Smooth muscle cell (in vitro differentiated cells): ENCODE measurements at regions not wholly inside any gene's neighbourhood (a gene's known extent, or its start where the extent isn't known, plus 50 kb on each side); places are given as distances from the start of the nearest gene placed in this dataset.

Source experiments
- DNase-seq: peaks from one replicate; lab custom pipeline; 2025; ENCODE audit not compliant: unreplicated experiment; lab: John Stamatoyannopoulos, UW
- H2AFZ ChIP-seq: fragments of 200-600 bp; sonication (generic); 2 replicates; pipeline ENCODE4 v1.6.0; 2016; ENCODE audit warnings: antibody characterized with exemption, low read depth, mild to moderate bottlenecking
- H3F3A ChIP-seq: fragments of 200-600 bp; sonication (generic); 2 replicates; pipeline ENCODE4 v1.6.0; 2017; ENCODE audit warnings: antibody characterized with exemption, low read depth
- H3K27ac ChIP-seq: fragments of 200-600 bp; sonication (generic); 2 replicates; pipeline ENCODE4 v1.5.1; 2016; ENCODE audit warnings: low read depth, mild to moderate bottlenecking
- H3K27me3 ChIP-seq: fragments of 200-600 bp; sonication (generic); 2 replicates; pipeline ENCODE4 v1.6.1; 2016; ENCODE audit warnings: low read depth, mild to moderate bottlenecking
- H3K36me3 ChIP-seq: fragments of 200-600 bp; sonication (generic); 2 replicates; pipeline ENCODE4 v1.5.1; 2016; ENCODE audit warnings: low read depth
- H3K4me1 ChIP-seq: fragments of 200-600 bp; sonication (generic); 2 replicates; pipeline ENCODE4 v1.5.1; 2016; ENCODE audit warnings: low read depth
- H3K4me2 ChIP-seq: fragments of 200-600 bp; sonication (generic); 2 replicates; pipeline ENCODE4 v1.6.0; 2016; ENCODE audit warnings: mild to moderate bottlenecking
- H3K4me3 ChIP-seq: fragments of 200-600 bp; sonication (generic); 2 replicates; pipeline ENCODE4 v1.5.1; 2016; ENCODE audit warnings: mild to moderate bottlenecking
- H3K79me2 ChIP-seq: fragments of 200-600 bp; sonication (generic); 2 replicates; pipeline ENCODE4 v1.6.0; 2016; ENCODE audit warnings: low read depth, mild to moderate bottlenecking
- H3K9ac ChIP-seq: fragments of 200-600 bp; sonication (generic); 2 replicates; pipeline ENCODE4 v1.6.0; 2016; ENCODE audit warnings: low read depth
- H3K9me3 ChIP-seq: fragments of 200-600 bp; sonication (generic); replicated peaks from 2 replicates; pipeline ENCODE4 v1.5.1; 2016; ENCODE audit warnings: low read depth
- H4K20me1 ChIP-seq: fragments of 200-600 bp; sonication (generic); 2 replicates; pipeline ENCODE4 v1.6.0; 2016; ENCODE audit warnings: low read depth
- WGBS: methylation state at CpG from one replicate; pipeline ENCODE4 v1.1.7; 2016; ENCODE audit warnings: low lambda C conversion rate; 5-methylcytosine and 5-hydroxymethylcytosine counted together
- TF ChIP-seq, protein P1 (sequence below): fragments of 200-600 bp; sonication (generic); IDR thresholded peaks from 2 replicates; pipeline ENCODE4 v1.5.1; 2017; ENCODE audit warnings: borderline replicate concordance, mild to moderate bottlenecking, antibody characterized with exemption; ENCODE audit not compliant: insufficient read depth, poor library complexity, severe bottlenecking

DNA sequence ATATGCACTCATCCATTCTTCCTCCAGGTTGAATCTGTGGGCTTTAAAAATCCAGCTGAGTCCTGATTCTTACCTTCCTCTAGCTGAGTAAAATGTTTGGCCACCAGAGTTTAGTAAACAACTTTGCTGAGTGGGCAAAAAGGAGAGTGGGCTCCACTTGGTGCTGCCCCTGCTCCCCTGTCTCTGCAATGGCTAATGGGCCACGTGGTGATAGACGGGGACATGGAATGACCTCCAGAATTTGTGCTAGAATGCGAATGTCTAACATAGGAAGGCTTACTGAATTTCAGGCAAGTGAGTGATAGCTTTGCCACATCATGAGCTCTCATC is 137.3 kb upstream of the CES5A start:
- Histone ChIP-seq H3K4me1 (no peaks in the 10 kb centered on the region), H2AFZ (no peak overlapping the region)
- 78% methylated on average over 3 of the region's 3 CpGs for WGBS

DNA sequence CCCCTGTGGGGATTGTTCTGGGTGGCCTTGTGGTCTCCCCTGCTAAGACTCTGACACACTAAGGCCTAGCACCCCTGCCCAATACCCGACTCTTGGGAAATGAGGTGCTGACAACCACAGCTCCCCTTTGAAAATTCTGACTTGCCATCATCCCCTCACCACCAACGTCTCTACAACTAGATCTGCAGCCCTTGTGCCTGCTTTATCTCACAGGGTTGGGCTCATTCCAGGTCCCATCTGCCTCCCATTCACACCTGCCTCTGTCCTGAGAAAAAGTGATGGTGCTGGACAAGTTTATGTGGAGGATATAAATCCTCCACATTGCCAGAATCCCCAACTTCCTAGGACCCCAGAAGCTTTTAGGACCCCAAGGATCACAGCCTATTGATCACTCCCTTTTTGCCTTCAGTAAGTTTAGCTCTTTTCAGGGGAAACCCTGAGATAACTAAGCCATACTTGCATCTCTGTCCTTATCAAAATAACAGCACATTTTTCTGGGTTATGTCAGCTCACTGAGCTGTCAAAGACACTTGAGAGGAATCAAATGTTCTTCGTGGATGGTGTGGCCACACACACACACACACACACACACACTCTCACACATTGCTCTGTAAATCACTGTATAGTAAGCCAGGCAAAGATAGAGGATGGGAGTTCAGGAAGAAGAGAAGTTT is 136.8 kb upstream of the CES5A start:
- H3K4me1 ChIP-seq: no peaks in the 10 kb centered on the region
- H3K4me3 ChIP-seq: no peak overlapping the region
- no peaks in the 10 kb centered on the region for H4K20me1 ChIP-seq
- H3K27ac ChIP-seq: no peak overlapping the region
- no peak overlapping the region for H2AFZ ChIP-seq
- H3K9ac ChIP-seq: no peak overlapping the region
- peaks cover 29% of the 10 kb centered on the region for H3K27me3 ChIP-seq
- H3K79me2 ChIP-seq: no peaks in the 10 kb centered on the region
- 64% methylated on average over 3 of the region's 3 CpGs for WGBS
- H3K36me3 ChIP-seq: no peaks in the 10 kb centered on the region
- DNase-seq: no peak
- no peaks in the 10 kb centered on the region for H3F3A ChIP-seq
- TF ChIP-seq, protein P1, sequence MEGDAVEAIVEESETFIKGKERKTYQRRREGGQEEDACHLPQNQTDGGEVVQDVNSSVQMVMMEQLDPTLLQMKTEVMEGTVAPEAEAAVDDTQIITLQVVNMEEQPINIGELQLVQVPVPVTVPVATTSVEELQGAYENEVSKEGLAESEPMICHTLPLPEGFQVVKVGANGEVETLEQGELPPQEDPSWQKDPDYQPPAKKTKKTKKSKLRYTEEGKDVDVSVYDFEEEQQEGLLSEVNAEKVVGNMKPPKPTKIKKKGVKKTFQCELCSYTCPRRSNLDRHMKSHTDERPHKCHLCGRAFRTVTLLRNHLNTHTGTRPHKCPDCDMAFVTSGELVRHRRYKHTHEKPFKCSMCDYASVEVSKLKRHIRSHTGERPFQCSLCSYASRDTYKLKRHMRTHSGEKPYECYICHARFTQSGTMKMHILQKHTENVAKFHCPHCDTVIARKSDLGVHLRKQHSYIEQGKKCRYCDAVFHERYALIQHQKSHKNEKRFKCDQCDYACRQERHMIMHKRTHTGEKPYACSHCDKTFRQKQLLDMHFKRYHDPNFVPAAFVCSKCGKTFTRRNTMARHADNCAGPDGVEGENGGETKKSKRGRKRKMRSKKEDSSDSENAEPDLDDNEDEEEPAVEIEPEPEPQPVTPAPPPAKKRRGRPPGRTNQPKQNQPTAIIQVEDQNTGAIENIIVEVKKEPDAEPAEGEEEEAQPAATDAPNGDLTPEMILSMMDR: no peak
- H3K4me2 ChIP-seq: no peak overlapping the region
- H3K9me3 ChIP-seq: no peaks in the 10 kb centered on the region

More for the DNA sequence above, 137.3 kb upstream of the CES5A start:
- H4K20me1 ChIP-seq: no peaks in the 10 kb centered on the region
- H3K79me2 ChIP-seq: no peaks in the 10 kb centered on the region
- H3K27ac ChIP-seq: no peak overlapping the region
- H3K4me2 ChIP-seq: no peak overlapping the region
- H3K36me3 ChIP-seq: no peaks in the 10 kb centered on the region
- DNase-seq: no peak
- no peaks in the 10 kb centered on the region for H3K9me3 ChIP-seq
- H3K27me3 ChIP-seq: peaks cover 29% of the 10 kb centered on the region
- no peaks in the 10 kb centered on the region for H3F3A ChIP-seq
- H3K9ac ChIP-seq: no peak overlapping the region
- H3K4me3 ChIP-seq: no peak overlapping the region
- TF ChIP-seq, protein P1: no peak

DNA sequence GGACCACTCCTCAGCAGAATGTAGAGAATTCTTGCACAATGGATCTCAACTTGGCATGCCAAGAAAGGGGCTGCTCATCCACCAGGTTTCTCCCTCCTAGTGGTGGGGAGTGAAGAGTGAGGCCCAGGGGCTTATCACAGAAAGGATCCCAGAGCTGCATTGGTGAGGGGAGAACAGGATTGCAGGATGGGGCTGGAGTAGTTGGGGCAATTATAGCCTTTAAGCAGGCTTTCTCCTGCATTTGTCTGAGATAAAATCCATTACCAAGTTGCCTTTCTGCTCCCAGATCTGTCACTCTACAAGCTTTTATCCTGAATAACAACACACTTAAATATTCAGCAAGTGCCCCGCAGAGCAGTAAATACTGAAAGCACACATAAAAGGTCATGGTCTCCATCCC is 130.8 kb upstream of the CES5A start:
- no peak overlapping the region for H3K4me3 ChIP-seq
- no peak overlapping the region for H3K4me2 ChIP-seq
- 30% methylated on average over 1 of the region's 1 CpG for WGBS
- H2AFZ ChIP-seq: no peak overlapping the region
- DNase-seq: no peak
- H3K9me3 ChIP-seq: no peaks in the 10 kb centered on the region
- no peaks in the 10 kb centered on the region for H3K79me2 ChIP-seq
- H3K9ac ChIP-seq: no peak overlapping the region
- H3K27me3 ChIP-seq: peaks cover 15% of the 10 kb centered on the region
- no peaks in the 10 kb centered on the region for H3F3A ChIP-seq
- TF ChIP-seq, protein P1: no peak
- no peaks in the 10 kb centered on the region for H4K20me1 ChIP-seq
- no peak overlapping the region for H3K27ac ChIP-seq
- no peaks in the 10 kb centered on the region for H3K4me1 ChIP-seq
- no peaks in the 10 kb centered on the region for H3K36me3 ChIP-seq

DNA sequence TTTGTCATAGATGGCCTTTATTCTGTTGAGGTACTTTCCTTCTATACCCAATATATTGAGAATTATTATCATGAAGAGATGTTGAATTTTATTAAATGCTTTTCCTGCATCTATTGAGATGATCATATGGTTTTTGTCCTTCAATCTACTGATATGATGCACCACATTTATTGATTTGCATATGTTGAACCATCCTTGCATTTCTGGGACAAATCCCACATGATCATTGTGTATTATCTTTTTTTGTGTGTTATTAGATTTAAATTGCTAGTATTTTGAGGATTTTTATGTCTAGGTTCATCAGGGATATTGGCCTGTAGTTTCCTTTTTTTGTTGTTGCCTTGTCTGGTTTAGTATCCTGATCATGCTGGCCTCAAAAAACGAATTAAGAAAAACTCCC is 124.5 kb upstream of the CES5A start:
- peaks cover 5% of the 10 kb centered on the region for H3K9me3 ChIP-seq
- no peaks in the 10 kb centered on the region for H3K4me1 ChIP-seq
- no peaks in the 10 kb centered on the region for H3K79me2 ChIP-seq
- H3K36me3 ChIP-seq: no peaks in the 10 kb centered on the region
- TF ChIP-seq, protein P1: no peak
- no peak overlapping the region for H3K9ac ChIP-seq
- no peaks in the 10 kb centered on the region for H3K27me3 ChIP-seq
- no peaks in the 10 kb centered on the region for H4K20me1 ChIP-seq
- no peak for DNase-seq
- no peaks in the 10 kb centered on the region for H3F3A ChIP-seq
- WGBS: 54% methylated on average over 1 of the region's 1 CpG
- H3K4me3 ChIP-seq: no peak overlapping the region
- H3K4me2 ChIP-seq: no peak overlapping the region
- H3K27ac ChIP-seq: no peak overlapping the region
- no peak overlapping the region for H2AFZ ChIP-seq
